H1 (cell line): ENCODE measurements at regions not wholly inside any gene's neighbourhood (a gene's known extent, or its start where the extent isn't known, plus 50 kb on each side); places are given as distances from the start of the nearest gene placed in this dataset.

Experiments used
- CTCF ChIA-PET: fragments of 300-600 bp; sonication (Branson Sonifier 250); formaldehyde crosslinking; loops from one replicate; lab custom pipeline; 2021; ENCODE audit not compliant: partially characterized antibody; lab: Charles Lee
- POLR2A ChIA-PET: fragments of 300-600 bp; sonication (Branson Sonifier 250); formaldehyde crosslinking; loops from one replicate; lab custom pipeline; 2021; ENCODE audit warnings: inconsistent platforms; ENCODE audit not compliant: partially characterized antibody; lab: Charles Lee
- DNase-seq, 2 experiments: peaks; one replicate each; pipeline versions ENCODE4 v3.0.0 to v3.0.0-alpha.2; 2010 to 2022; ENCODE audit warnings: low spot score in 2 of 2, low read depth in 1 of 2, mixed read lengths in 1 of 2
- FAIRE-seq: peaks from 2 replicates; lab custom pipeline; 2011; peaks lifted over from hg19 to GRCh38; lab: Jason Lieb, UNC
- H2AFZ ChIP-seq: 2 replicates; pipeline ENCODE4 v1.8.1; 2012; ENCODE audit warnings: low read length, inconsistent platforms
- H2AK5ac ChIP-seq: 2 replicates; pipeline ENCODE4 v1.6.1; 2013; ENCODE audit warnings: low read depth, low read length
- H2BK120ac ChIP-seq: replicated peaks from 2 replicates; pipeline ENCODE3; 2013; ENCODE audit warnings: low read depth, low read length, inconsistent platforms
- H2BK12ac ChIP-seq: 2 replicates; pipeline ENCODE4 v1.6.1; 2013; ENCODE audit warnings: low read depth, low read length
- H2BK15ac ChIP-seq: 2 replicates; pipeline ENCODE4 v1.6.1; 2013; ENCODE audit warnings: low read length
- H2BK20ac ChIP-seq: 2 replicates; pipeline ENCODE4 v1.6.1; 2013; ENCODE audit warnings: low read length
- H2BK5ac ChIP-seq: 2 replicates; pipeline ENCODE4 v1.6.1; 2013; ENCODE audit warnings: low read depth, low read length
- H3K14ac ChIP-seq: 2 replicates; pipeline ENCODE4 v1.6.1; 2013; ENCODE audit warnings: inconsistent platforms; ENCODE audit not compliant: insufficient read length
- H3K18ac ChIP-seq: 2 replicates; pipeline ENCODE4 v1.6.1; 2013; ENCODE audit warnings: low read length; ENCODE audit errors: extremely low read depth
- H3K23ac ChIP-seq: 2 replicates; pipeline ENCODE4 v1.6.1; 2013; ENCODE audit warnings: inconsistent platforms; ENCODE audit not compliant: insufficient read length
- H3K23me2 ChIP-seq: 2 replicates; pipeline ENCODE4 v1.6.1; 2013; ENCODE audit warnings: low read depth, low read length
- H3K27ac ChIP-seq: 2 replicates; pipeline ENCODE4 v1.6.1; 2011; ENCODE audit warnings: low read depth, low read length, inconsistent platforms
- H3K27me3 ChIP-seq, 4 experiments: replicated peaks in 1 of 4; 1 replicate in 1 of 4; 2 replicates in 3 of 4; pipeline versions ENCODE4 v1.6.1 to v1.8.1; 2011 to 2013; ENCODE audit warnings: low read length in 3 of 4, mild to moderate bottlenecking in 3 of 4, inconsistent platforms in 2 of 4, mixed read lengths in 2 of 4, moderate library complexity in 1 of 4; ENCODE audit not compliant: control insufficient read depth in 3 of 4, insufficient read depth in 3 of 4; ENCODE audit errors: extremely low read depth in 1 of 4
- H3K36me3 ChIP-seq, 4 experiments: 2 replicates each; pipeline versions ENCODE4 v1.6.1 to v1.8.1; 2011 to 2013; ENCODE audit warnings: mild to moderate bottlenecking in 4 of 4, low read length in 3 of 4, moderate library complexity in 2 of 4, control low read depth in 1 of 4, inconsistent platforms in 1 of 4; ENCODE audit not compliant: insufficient read depth in 4 of 4, control insufficient read depth in 2 of 4
- H3K4ac ChIP-seq: replicated peaks from 2 replicates; pipeline ENCODE3; 2013; ENCODE audit warnings: low read length, low read depth, mixed read lengths, inconsistent platforms; ENCODE audit not compliant: insufficient read length
- H3K4me1 ChIP-seq, 4 experiments: replicated peaks in 1 of 4; 1 replicate in 1 of 4; 2 replicates in 3 of 4; pipeline versions ENCODE4 v1.6.1 to v1.8.1; 2011 to 2013; ENCODE audit warnings: low read length in 3 of 4, inconsistent platforms in 2 of 4, mixed read lengths in 1 of 4; ENCODE audit not compliant: insufficient read depth in 4 of 4, control insufficient read depth in 3 of 4
- H3K4me2 ChIP-seq, 2 experiments: 2 replicates each; pipeline versions ENCODE4 v1.6.1 to v1.8.1; 2011 to 2013; ENCODE audit warnings: low read depth in 2 of 2, low read length in 2 of 2, control low read depth in 1 of 2, inconsistent platforms in 1 of 2, mild to moderate bottlenecking in 1 of 2; ENCODE audit not compliant: insufficient read depth in 1 of 2
- H3K4me3 ChIP-seq, 4 experiments: fragments of 200-600, 300-600 bp in 1 of 4; sonication (generic), shearing (Covaris generic), sonication (Bioruptor Twin) in 1 of 4; 2 replicates each; pipeline versions ENCODE4 v1.5.1 to v1.8.1; 2011 to 2016; ENCODE audit warnings: low read length in 4 of 4, low read depth in 3 of 4, control low read depth in 2 of 4, inconsistent platforms in 2 of 4, mild to moderate bottlenecking in 2 of 4, mixed read lengths in 1 of 4, moderate library complexity in 1 of 4; ENCODE audit not compliant: insufficient read depth in 2 of 4; ENCODE audit errors: extremely low read depth in 1 of 4
- H3K56ac ChIP-seq: replicated peaks from 2 replicates; pipeline ENCODE3; 2013; ENCODE audit warnings: low read depth, mild to moderate bottlenecking, mixed read lengths, low read length, inconsistent platforms; ENCODE audit not compliant: insufficient read length
- H3K79me1 ChIP-seq: 2 replicates; pipeline ENCODE4 v1.6.1; 2013; ENCODE audit warnings: low read depth, low read length, control low read depth
- H3K79me2 ChIP-seq, 2 experiments: 2 replicates each; pipeline versions ENCODE4 v1.6.1 to v1.8.1; 2012 to 2013; ENCODE audit warnings: low read length in 2 of 2, mild to moderate bottlenecking in 2 of 2, inconsistent platforms in 1 of 2; ENCODE audit not compliant: insufficient read depth in 2 of 2, control insufficient read depth in 1 of 2
- H3K9ac ChIP-seq, 4 experiments: replicated peaks in 1 of 4; 1 replicate in 1 of 4; 2 replicates in 3 of 4; pipeline versions ENCODE4 v1.6.1 to v1.8.1; 2011 to 2013; ENCODE audit warnings: low read depth in 3 of 4, low read length in 3 of 4, control low read depth in 2 of 4, mild to moderate bottlenecking in 2 of 4, moderate library complexity in 2 of 4, inconsistent platforms in 1 of 4; ENCODE audit errors: extremely low read depth in 1 of 4
- H3K9me3 ChIP-seq, 2 experiments: 2 replicates each; pipeline versions ENCODE4 v1.6.1 to v1.8.1; 2012 to 2013; ENCODE audit warnings: mild to moderate bottlenecking in 2 of 2, moderate library complexity in 2 of 2, control low read depth in 1 of 2, inconsistent platforms in 1 of 2, low read depth in 1 of 2, low read length in 1 of 2, mixed read lengths in 1 of 2; ENCODE audit not compliant: insufficient read depth in 2 of 2
- H4K20me1 ChIP-seq, 2 experiments: replicated peaks in 1 of 2; 2 replicates each; pipeline versions ENCODE3 to v1.8.1; 2011 to 2013; ENCODE audit warnings: inconsistent platforms in 2 of 2, low read length in 2 of 2, mild to moderate bottlenecking in 1 of 2; ENCODE audit not compliant: insufficient read depth in 2 of 2, control insufficient read depth in 1 of 2
- H4K5ac ChIP-seq: 2 replicates; pipeline ENCODE4 v1.6.1; 2013; ENCODE audit warnings: low read length, low read depth, mixed read lengths, inconsistent platforms; ENCODE audit not compliant: insufficient read length
- H4K8ac ChIP-seq: 2 replicates; pipeline ENCODE4 v1.8.0; 2013; ENCODE audit warnings: mild to moderate bottlenecking, moderate library complexity, low read length, inconsistent platforms; ENCODE audit not compliant: insufficient read depth; ENCODE audit errors: extremely low read depth
- H4K91ac ChIP-seq: replicated peaks from 2 replicates; pipeline ENCODE3; 2013; ENCODE audit warnings: low read length, mixed read lengths, inconsistent platforms; ENCODE audit not compliant: insufficient read length
- MAFK ChIP-seq: IDR thresholded peaks from 2 replicates; pipeline ENCODE4 v1.6.1; 2012; ENCODE audit warnings: low read depth, mild to moderate bottlenecking, improper control_type of control experiment, low read length
- POLR2AphosphoS5 ChIP-seq: IDR thresholded peaks from 2 replicates; pipeline ENCODE4 v1.6.1; 2011; ENCODE audit warnings: low read depth, low read length
- WGBS, 2 experiments: shearing (Covaris generic) in 1 of 2; methylation state at CpG; one replicate each; pipeline versions ENCODE4 v1.1.6 to v1.1.7; 2013 to 2015; ENCODE audit warnings: low lambda C conversion rate in 2 of 2, mixed read lengths in 2 of 2, inconsistent platforms in 1 of 2, low coverage in 1 of 2, missing lambda C conversion rate in 1 of 2; ENCODE audit not compliant: insufficient replicate concordance in 2 of 2, insufficient coverage in 1 of 2, insufficient read length in 1 of 2; ENCODE audit errors: extremely low coverage in 1 of 2, missing lambda C conversion rate in 1 of 2; 5-methylcytosine and 5-hydroxymethylcytosine counted together

DNA sequence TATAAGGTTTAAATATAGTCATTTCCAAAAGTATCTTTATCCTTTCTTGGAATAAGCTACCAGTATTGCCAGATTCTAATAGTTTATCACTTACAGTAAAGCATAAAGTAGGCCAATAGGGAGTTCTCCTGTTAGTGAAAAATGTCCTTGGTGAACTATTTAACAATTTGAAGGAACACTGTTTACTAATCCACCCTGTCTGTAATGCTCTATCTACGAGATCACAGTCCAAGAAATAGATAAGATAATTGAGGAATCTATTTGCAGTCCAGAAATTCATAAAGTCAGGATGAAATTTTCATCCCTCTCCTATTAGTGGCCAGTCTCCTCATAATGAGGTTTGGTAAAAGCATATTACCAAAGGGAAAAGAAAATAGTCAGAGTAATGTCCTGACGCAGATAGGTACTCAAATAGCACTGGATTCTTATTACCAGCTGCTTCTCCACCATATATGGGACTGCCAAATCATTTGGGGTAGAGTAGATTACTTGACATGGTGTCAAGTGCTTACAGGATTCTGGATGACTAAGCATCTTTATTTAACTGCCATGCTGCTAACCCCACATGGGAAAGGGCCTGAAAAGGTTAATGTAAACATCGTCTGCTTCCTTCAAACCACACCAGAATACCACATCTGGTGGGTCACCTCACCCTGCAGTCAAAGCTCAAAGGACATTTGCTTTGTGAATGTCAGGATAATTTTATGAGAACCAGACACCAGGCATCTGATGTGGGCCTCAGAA lies 808.1 kb downstream of the EFNA5 start:
- Histone ChIP-seq H4K5ac (no peak overlapping the region), H3K4ac (no peak overlapping the region), H2BK15ac (no peak overlapping the region), H2BK12ac (no peak overlapping the region), H3K9ac (no peak overlapping the region), H3K27me3 (no peaks in the 10 kb centered on the region), H4K20me1 (no peaks in the 10 kb centered on the region), H3K79me1 (no peaks in the 10 kb centered on the region), H4K8ac (no peak overlapping the region), H4K91ac (no peak overlapping the region), H3K9me3 (no peaks in the 10 kb centered on the region), H3K23me2 (no peaks in the 10 kb centered on the region), H2AFZ (no peak overlapping the region), H2AK5ac (no peak overlapping the region), H3K36me3 (no peaks in the 10 kb centered on the region), H3K14ac (no peak overlapping the region), H3K4me3 (no peak overlapping the region), H3K27ac (no peak overlapping the region), H2BK20ac (no peak overlapping the region), H3K4me1 (peaks cover 0 to 4% (median 0%) of the 10 kb centered on the region in 4 experiments; a peak in 1 of 7 replicates), H3K4me2 (no peak overlapping the region), H2BK5ac (no peak overlapping the region), H3K23ac (no peak overlapping the region), H3K56ac (no peak overlapping the region), H3K79me2 (no peaks in the 10 kb centered on the region), H2BK120ac (no peak overlapping the region), H3K18ac (no peak overlapping the region)
- FAIRE-seq (no peak), DNase-seq (no peak)
- 58% methylated on average over 3 of the region's 3 CpGs; no CpG with 5 or more reads in 1 of the 2 experiments for WGBS, 2 experiments
- TF ChIP-seq POLR2AphosphoS5 (no peak), MAFK (0 out of 2 replicates have a peak, but pooled peaks have one; percentile 21)
- CTCF ChIA-PET = interaction anchor here (0.6 to 1.5 kb wide), 2 partner anchors 13 to 930 kb away, joined by 3 to 4 read pairs; no protein-coding TSS in a partner anchor
- POLR2A ChIA-PET = interaction anchor here (0.7 kb wide), 1 partner anchor 10 kb away, joined by 3 read pairs; no protein-coding TSS in a partner anchor
